ENCODE measurements at regions not wholly inside any gene's neighbourhood (a gene's known extent, or its start where the extent isn't known, plus 50 kb on each side); places are given as distances from the start of the nearest gene placed in this dataset.
"Not testable (repeated sequence)": the region's sequence is repeated elsewhere in the genome, so short reads cannot be mapped to it uniquely, and the experiment has no call there.

GRCh38 chr7:136389933-136390332 is 412.8 kb upstream of the MTPN start:
- no peak overlapping the region for H3K4me3 Mint-ChIP-seq

GRCh38 chr7:136386876-136387275 is 409.7 kb upstream of the MTPN start:
- DNase-seq (no peak), ATAC-seq (no peak)
- Mint-ChIP-seq H3K27me3 (ENCODE audit: low read depth) (no peaks in the 10 kb centered on the region), H3K4me1 (ENCODE audit: low read depth) (no peaks in the 10 kb centered on the region), H3K9me3 (no peaks in the 10 kb centered on the region), H3K36me3 (ENCODE audit: insufficient read depth) (no peaks in the 10 kb centered on the region), H3K4me3 (no peak overlapping the region)

More at GRCh38 chr7:136389933-136390332, 412.8 kb upstream of the MTPN start:
- DNase-seq (no peak), ATAC-seq (no peak)
- no peaks in the 10 kb centered on the region for H3K36me3 Mint-ChIP-seq (ENCODE audit: insufficient read depth)
- no peaks in the 10 kb centered on the region for H3K9me3 Mint-ChIP-seq
- H3K27me3 Mint-ChIP-seq (ENCODE audit: low read depth): no peaks in the 10 kb centered on the region
- H3K4me1 Mint-ChIP-seq (ENCODE audit: low read depth): no peaks in the 10 kb centered on the region

DNA sequence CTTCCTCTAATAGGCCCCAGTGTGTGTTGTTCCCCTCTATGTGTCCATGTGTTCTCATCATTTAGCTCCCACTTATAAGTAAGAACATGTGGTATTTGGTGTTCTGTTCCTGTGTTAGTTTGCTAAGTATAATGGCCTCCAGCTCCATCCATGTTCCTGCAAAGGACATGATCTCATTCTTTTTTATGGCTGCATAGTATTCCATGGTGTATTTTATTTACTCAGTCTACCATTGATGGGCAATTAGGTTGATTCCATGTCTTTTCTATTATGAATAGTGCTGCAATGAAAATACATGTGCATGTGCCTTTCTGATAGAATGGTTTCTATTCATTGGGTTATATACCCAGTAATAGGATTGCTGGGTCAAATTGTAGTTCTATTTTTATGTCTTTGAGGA is 394.2 kb upstream of the MTPN start:
- H3K9me3 Mint-ChIP-seq; DNase-seq; H3K27me3 Mint-ChIP-seq (ENCODE audit: low read depth); H3K4me1 Mint-ChIP-seq (ENCODE audit: low read depth); H3K4me3 Mint-ChIP-seq; H3K36me3 Mint-ChIP-seq (ENCODE audit: insufficient read depth); ATAC-seq: not testable (repeated sequence)

GRCh38 chr7:136370137-136370536 is 393.0 kb upstream of the MTPN start:
- no peak for DNase-seq
- H3K27me3 Mint-ChIP-seq (ENCODE audit: low read depth): no peaks in the 10 kb centered on the region
- no peaks in the 10 kb centered on the region for H3K4me1 Mint-ChIP-seq (ENCODE audit: low read depth)
- H3K36me3 Mint-ChIP-seq (ENCODE audit: insufficient read depth): no peaks in the 10 kb centered on the region
- H3K4me3 Mint-ChIP-seq: no peak overlapping the region
- ATAC-seq: no peak
- peaks cover 9% of the 10 kb centered on the region for H3K9me3 Mint-ChIP-seq

GRCh38 chr7:136369225-136369624 is 392.1 kb upstream of the MTPN start:
- Mint-ChIP-seq H3K9me3 (peaks cover 9% of the 10 kb centered on the region), H3K36me3 (ENCODE audit: insufficient read depth) (no peaks in the 10 kb centered on the region), H3K27me3 (ENCODE audit: low read depth) (no peaks in the 10 kb centered on the region), H3K4me3 (no peak overlapping the region), H3K4me1 (ENCODE audit: low read depth) (no peaks in the 10 kb centered on the region)
- ATAC-seq: no peak
- DNase-seq: no peak

DNA sequence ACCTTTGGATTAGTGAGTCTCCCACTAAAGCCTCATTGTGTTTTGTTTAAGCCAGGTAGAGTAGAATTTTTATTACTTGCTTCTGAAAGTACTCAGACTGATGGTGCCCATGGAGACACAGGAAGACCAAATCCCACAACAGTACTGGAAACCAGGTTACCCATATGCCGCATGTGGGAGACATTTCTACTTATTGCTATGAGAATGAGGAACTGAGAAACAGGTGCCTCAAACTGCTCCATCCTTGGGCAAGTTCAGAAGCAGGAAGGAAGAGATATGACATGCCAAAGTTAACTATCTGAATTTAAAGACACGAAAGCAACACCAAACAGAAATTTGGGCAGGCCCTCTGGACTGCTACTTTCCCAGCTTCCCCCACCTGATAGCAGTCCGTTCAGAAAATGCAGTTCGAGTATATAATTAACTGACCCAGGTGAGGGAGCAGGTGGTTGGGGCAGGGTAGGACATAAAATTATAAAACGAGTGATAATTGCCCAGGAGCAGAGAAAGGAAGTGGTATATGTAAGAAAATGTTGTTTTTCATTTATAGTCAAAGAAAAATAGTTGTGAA is 382.3 kb upstream of the MTPN start:
- H3K27me3 Mint-ChIP-seq (ENCODE audit: low read depth): peaks cover 1% of the 10 kb centered on the region
- peaks cover 10% of the 10 kb centered on the region for H3K9me3 Mint-ChIP-seq
- H3K4me3 Mint-ChIP-seq: no peak overlapping the region
- DNase-seq: no peak
- H3K4me1 Mint-ChIP-seq (ENCODE audit: low read depth): no peaks in the 10 kb centered on the region
- H3K36me3 Mint-ChIP-seq (ENCODE audit: insufficient read depth): no peaks in the 10 kb centered on the region
- ATAC-seq: no peak

GRCh38 chr7:136353287-136353686 is 376.1 kb upstream of the MTPN start:
- H3K9me3 Mint-ChIP-seq: no peaks in the 10 kb centered on the region
- H3K4me1 Mint-ChIP-seq (ENCODE audit: low read depth): no peaks in the 10 kb centered on the region
- H3K4me3 Mint-ChIP-seq: no peak overlapping the region
- ATAC-seq (no peak), DNase-seq (no peak)
- H3K36me3 Mint-ChIP-seq (ENCODE audit: insufficient read depth): no peaks in the 10 kb centered on the region
- H3K27me3 Mint-ChIP-seq (ENCODE audit: low read depth): no peaks in the 10 kb centered on the region

DNA sequence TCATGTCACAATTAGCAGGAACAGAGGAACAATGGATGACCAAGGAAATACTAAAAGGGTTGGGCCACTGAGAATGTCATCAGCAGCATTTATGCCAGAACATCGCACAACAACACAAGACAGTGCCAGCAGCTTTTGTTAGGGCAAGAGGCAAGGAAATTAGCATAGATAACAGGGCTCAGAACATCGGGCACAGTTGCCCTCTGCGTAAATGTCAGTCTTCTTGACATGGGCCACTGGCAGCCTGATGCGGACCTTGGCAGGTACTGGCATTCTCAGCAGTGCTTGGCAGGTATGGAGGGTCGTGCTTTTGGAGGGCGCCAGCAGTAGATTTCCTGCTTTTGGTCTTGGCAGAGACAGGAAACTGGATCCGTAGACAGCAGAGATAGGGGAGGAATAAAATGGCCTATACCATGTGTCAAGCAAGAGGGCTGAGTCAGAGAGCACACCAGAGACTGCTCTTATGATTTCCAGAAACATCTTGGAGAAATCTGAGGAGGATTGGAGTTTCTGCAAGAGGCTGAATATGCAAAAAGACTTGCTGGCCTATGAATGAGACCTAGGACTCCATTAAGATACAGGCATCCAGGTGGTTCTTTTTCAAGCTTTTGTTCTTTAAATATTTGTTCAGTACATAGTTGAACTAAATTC is 371.5 kb upstream of the MTPN start:
- Mint-ChIP-seq H3K36me3 (ENCODE audit: insufficient read depth) (no peaks in the 10 kb centered on the region), H3K9me3 (no peaks in the 10 kb centered on the region), H3K4me1 (ENCODE audit: low read depth) (no peaks in the 10 kb centered on the region), H3K4me3 (no peak overlapping the region), H3K27me3 (ENCODE audit: low read depth) (no peaks in the 10 kb centered on the region)
- no peak for DNase-seq
- no peak for ATAC-seq

GRCh38 chr7:136348142-136348541 is 371.0 kb upstream of the MTPN start:
- H3K9me3 Mint-ChIP-seq: no peaks in the 10 kb centered on the region
- no peak overlapping the region for H3K4me3 Mint-ChIP-seq
- DNase-seq (no peak), ATAC-seq (no peak)
- H3K36me3 Mint-ChIP-seq (ENCODE audit: insufficient read depth): no peaks in the 10 kb centered on the region
- H3K4me1 Mint-ChIP-seq (ENCODE audit: low read depth): no peaks in the 10 kb centered on the region
- H3K27me3 Mint-ChIP-seq (ENCODE audit: low read depth): no peaks in the 10 kb centered on the region

DNA sequence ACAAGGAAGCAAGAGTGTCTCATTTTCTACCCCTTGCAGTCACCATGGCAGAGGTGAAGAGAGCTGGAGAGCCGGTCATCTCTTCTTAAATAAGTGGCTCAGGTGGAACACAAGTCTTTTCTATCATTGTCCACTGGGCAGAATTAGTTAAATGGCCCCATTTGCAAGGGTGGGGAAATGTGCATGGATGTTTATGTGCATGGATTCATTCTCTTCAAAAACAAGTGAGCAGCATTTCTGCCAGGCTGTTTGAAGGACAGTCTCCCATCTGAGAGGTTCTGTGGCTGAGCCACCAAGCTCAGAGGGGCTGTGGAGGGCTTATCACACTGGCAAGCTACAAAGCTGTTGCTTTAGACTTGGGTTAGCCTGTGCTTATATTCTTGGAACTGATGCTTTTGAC is 370.3 kb upstream of the MTPN start:
- Mint-ChIP-seq H3K27me3 (ENCODE audit: low read depth) (no peaks in the 10 kb centered on the region), H3K36me3 (ENCODE audit: insufficient read depth) (no peaks in the 10 kb centered on the region), H3K4me1 (ENCODE audit: low read depth) (no peaks in the 10 kb centered on the region), H3K4me3 (no peak overlapping the region), H3K9me3 (no peaks in the 10 kb centered on the region)
- ATAC-seq: no peak
- DNase-seq: no peak

GRCh38 chr7:136342251-136342650 is 365.1 kb upstream of the MTPN start:
- Mint-ChIP-seq H3K27me3 (ENCODE audit: low read depth) (no peaks in the 10 kb centered on the region), H3K9me3 (peaks cover 8% of the 10 kb centered on the region), H3K4me1 (ENCODE audit: low read depth) (no peaks in the 10 kb centered on the region), H3K36me3 (ENCODE audit: insufficient read depth) (no peaks in the 10 kb centered on the region), H3K4me3 (no peak overlapping the region)
- ATAC-seq (no peak), DNase-seq (no peak)

DNA sequence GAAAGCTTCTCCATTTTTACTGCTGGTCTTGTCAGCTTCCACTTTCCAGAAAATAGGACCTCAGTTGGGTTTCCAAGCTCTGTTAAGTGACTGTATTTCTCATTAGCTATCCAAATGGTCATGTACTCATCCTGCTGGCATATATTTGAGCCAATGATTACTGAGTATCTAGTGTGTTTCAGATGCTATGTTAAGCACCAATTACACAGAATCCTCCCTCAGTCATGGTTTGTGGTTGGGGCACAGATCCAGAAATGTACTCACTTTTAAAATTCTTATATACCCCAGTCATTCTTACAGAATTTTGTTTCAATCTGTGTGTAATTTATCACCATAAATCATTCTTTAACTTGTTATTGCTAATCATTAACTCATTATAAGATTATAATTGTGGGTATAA is 362.3 kb upstream of the MTPN start:
- H3K27me3 Mint-ChIP-seq (ENCODE audit: low read depth): no peaks in the 10 kb centered on the region
- no peaks in the 10 kb centered on the region for H3K36me3 Mint-ChIP-seq (ENCODE audit: insufficient read depth)

DNA sequence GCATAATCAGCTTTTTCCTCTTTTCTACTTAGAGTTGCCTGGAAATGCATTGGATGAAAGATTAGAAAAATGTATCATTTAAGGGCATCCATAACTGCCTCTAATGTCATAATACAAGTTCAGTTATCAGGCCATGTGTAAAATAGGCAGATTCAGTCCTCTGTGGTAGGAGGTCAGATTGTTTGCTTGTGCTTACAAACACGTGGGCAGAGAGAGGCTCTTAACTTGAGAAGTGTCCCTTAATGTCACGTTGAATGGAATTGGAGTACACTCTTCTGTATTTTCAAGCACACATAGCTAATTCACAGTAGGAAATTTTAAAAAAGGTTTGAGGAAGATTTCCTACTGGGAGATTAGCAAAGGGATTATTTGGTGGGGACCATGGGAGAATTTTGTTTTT is 359.8 kb upstream of the MTPN start:
- peaks cover 8% of the 10 kb centered on the region for H3K9me3 Mint-ChIP-seq
- DNase-seq (no peak), ATAC-seq (no peak)
- no peaks in the 10 kb centered on the region for H3K36me3 Mint-ChIP-seq (ENCODE audit: insufficient read depth)
- H3K4me3 Mint-ChIP-seq: no peak overlapping the region
- no peaks in the 10 kb centered on the region for H3K27me3 Mint-ChIP-seq (ENCODE audit: low read depth)
- no peaks in the 10 kb centered on the region for H3K4me1 Mint-ChIP-seq (ENCODE audit: low read depth)

More for the DNA sequence above, 362.3 kb upstream of the MTPN start:
- Mint-ChIP-seq H3K4me3 (no peak overlapping the region), H3K4me1 (ENCODE audit: low read depth) (no peaks in the 10 kb centered on the region), H3K9me3 (peaks cover 8% of the 10 kb centered on the region)
- DNase-seq: no peak
- ATAC-seq: no peak

GRCh38 chr7:136333636-136334035 is 356.5 kb upstream of the MTPN start:
- DNase-seq (no peak), ATAC-seq (no peak)
- Mint-ChIP-seq H3K9me3 (peaks cover 7% of the 10 kb centered on the region), H3K4me3 (no peak overlapping the region), H3K36me3 (ENCODE audit: insufficient read depth) (no peaks in the 10 kb centered on the region), H3K27me3 (ENCODE audit: low read depth) (no peaks in the 10 kb centered on the region), H3K4me1 (ENCODE audit: low read depth) (no peaks in the 10 kb centered on the region)

- Mint-ChIP-seq H3K4me1 (ENCODE audit: low read depth) (no peaks in the 10 kb centered on the region), H3K4me3 (no peak overlapping the region), H3K9me3 (no peaks in the 10 kb centered on the region), H3K36me3 (ENCODE audit: insufficient read depth) (no peaks in the 10 kb centered on the region), H3K27me3 (ENCODE audit: low read depth) (no peaks in the 10 kb centered on the region)
- ATAC-seq: no peak
- no peak for DNase-seq
Observed at GRCh38 chr7:136326045-136326609, 349.0 kb upstream of the MTPN start.

All from activated T-cell treated with anti-CD3 and anti-CD28 coated beads, Interleukin-2, amount 50 U/mL, for 4 hours (primary cell).